HCT116 (cell line): ENCODE measurements at regions not wholly inside any gene's neighbourhood (a gene's known extent, or its start where the extent isn't known, plus 50 kb on each side); places are given as distances from the start of the nearest gene placed in this dataset.

Experiments
- ATAC-seq: fragments of 200-7000 bp; cut with Tn5 transposase; 2 replicates; pipeline ENCODE4 v1.9.1; 2020; ENCODE audit warnings: mild to moderate bottlenecking, moderate library complexity
- BruUV-seq: library from RNA; stranded (reverse); fragments of 400-500 nt; replicated peaks from 2 replicates; lab custom pipeline; 2021; lab: Mats Ljungman, UMichigan
- CTCF ChIA-PET: fragments of 300-600 bp; sonication (Branson Sonifier 250); formaldehyde crosslinking; loops from one replicate; lab custom pipeline; 2021; ENCODE audit warnings: antibody characterized with exemption; lab: Charles Lee
- POLR2A ChIA-PET: fragments of 300-600, 350-600 bp; sonication (Branson Sonifier 250); formaldehyde crosslinking; loops from one replicate; lab custom pipeline; 2021; ENCODE audit warnings: antibody characterized with exemption; lab: Charles Lee
- RAD21 ChIA-PET, 2 experiments: fragments of 300-600 bp; sonication (Branson Sonifier 250); formaldehyde crosslinking; loops; one replicate each; lab custom pipeline; 2023; ENCODE audit warnings: low total read pairs in 2 of 2; ENCODE audit not compliant: uncharacterized antibody in 2 of 2, unreplicated experiment in 2 of 2, low non-redundant PET in 1 of 2; lab: Charles Lee
- DNase-seq: peaks from one replicate; pipeline ENCODE4 v3.0.0-alpha.2; 2010; ENCODE audit warnings: low read depth, low spot score
- H2AFZ ChIP-seq: fragments of 200-600 bp; shearing (Covaris generic), sonication (generic); 2 replicates; pipeline ENCODE4 v1.6.1; 2017; ENCODE audit warnings: low read depth, mixed run types, mixed read lengths, antibody characterized with exemption, low read length; ENCODE audit not compliant: poor library complexity, severe bottlenecking
- H3K27ac ChIP-seq: 2 replicates; pipeline ENCODE4 v1.5.1; 2012; ENCODE audit warnings: low read depth, low read length
- H3K27me3 ChIP-seq: fragments of 200-600 bp; sonication (generic); 2 replicates; pipeline ENCODE4 v1.6.1; 2016; ENCODE audit warnings: mixed run types, low read length, mixed read lengths; ENCODE audit not compliant: insufficient read depth
- H3K36me3 ChIP-seq, 2 experiments: fragments of 200-500 bp in 1 of 2; fragments of 200-600 bp in 1 of 2; sonication (Bioruptor generic) in 1 of 2; sonication (generic) in 1 of 2; 2 replicates each; pipeline versions ENCODE4 v1.5.1 to v1.6.1; 2014 to 2016; ENCODE audit warnings: low read length in 2 of 2, inconsistent platforms in 1 of 2, mixed read lengths in 1 of 2, mixed run types in 1 of 2; ENCODE audit not compliant: insufficient read depth in 2 of 2, control insufficient read depth in 1 of 2
- H3K4me1 ChIP-seq, 2 experiments: fragments of 200-600 bp in 1 of 2; sonication (generic) in 1 of 2; 2 replicates each; pipeline versions ENCODE4 v1.5.1 to v1.6.1; 2012 to 2017; ENCODE audit warnings: low read length in 2 of 2, inconsistent platforms in 1 of 2, mild to moderate bottlenecking in 1 of 2, mixed read lengths in 1 of 2, mixed run types in 1 of 2, moderate library complexity in 1 of 2; ENCODE audit not compliant: insufficient read depth in 2 of 2, control insufficient read depth in 1 of 2
- H3K4me2 ChIP-seq: fragments of 200-600 bp; sonication (generic); 2 replicates; pipeline ENCODE4 v1.6.1; 2017; ENCODE audit warnings: mixed run types, low read length, mixed read lengths
- H3K4me3 ChIP-seq, 2 experiments: fragments of 200-600 bp in 1 of 2; sonication (generic) in 1 of 2; replicated peaks in 1 of 2; 2 replicates each; pipeline ENCODE4 v1.5.1; 2011 to 2016; ENCODE audit warnings: low read length in 2 of 2, control low read depth in 1 of 2, low read depth in 1 of 2, mild to moderate bottlenecking in 1 of 2, mixed read lengths in 1 of 2, mixed run types in 1 of 2
- H3K79me2 ChIP-seq: fragments of 200-600 bp; sonication (generic); 2 replicates; pipeline ENCODE4 v1.6.1; 2017; ENCODE audit warnings: mild to moderate bottlenecking, mixed run types, low read length, moderate library complexity, mixed read lengths; ENCODE audit not compliant: insufficient read depth
- H3K9ac ChIP-seq: fragments of 200-600 bp; sonication (generic); 2 replicates; pipeline ENCODE4 v1.6.1; 2016; ENCODE audit warnings: low read length, mixed read lengths
- H3K9me2 ChIP-seq: fragments of 200-600 bp; sonication (generic), shearing (Covaris generic); 2 replicates; pipeline ENCODE4 v1.6.1; 2017; ENCODE audit warnings: mixed run types, mild to moderate bottlenecking, moderate library complexity; ENCODE audit not compliant: insufficient read depth
- H3K9me3 ChIP-seq, 2 experiments: fragments of 200-500 bp in 1 of 2; fragments of 200-600 bp in 1 of 2; sonication (Bioruptor generic) in 1 of 2; sonication (generic) in 1 of 2; 2 replicates each; pipeline ENCODE4 v1.6.1; 2014 to 2017; ENCODE audit warnings: low read length in 2 of 2, mixed read lengths in 2 of 2, inconsistent platforms in 1 of 2, low read depth in 1 of 2, mild to moderate bottlenecking in 1 of 2, mixed run types in 1 of 2, moderate library complexity in 1 of 2; ENCODE audit not compliant: control insufficient read depth in 1 of 2, insufficient read depth in 1 of 2
- H4K20me1 ChIP-seq: fragments of 200-600 bp; sonication (generic), shearing (Covaris generic); 2 replicates; pipeline ENCODE4 v1.6.1; 2017; ENCODE audit warnings: mixed run types, mild to moderate bottlenecking, moderate library complexity; ENCODE audit not compliant: insufficient read depth
- ATF3 ChIP-seq: IDR thresholded peaks from 2 replicates; pipeline ENCODE4 v1.6.1; 2012
- CBX3 ChIP-seq: IDR thresholded peaks from 2 replicates; pipeline ENCODE4 v1.6.1; 2012; ENCODE audit warnings: low read depth
- CEBPB ChIP-seq: IDR thresholded peaks from 2 replicates; pipeline ENCODE4 v1.6.1; 2012; ENCODE audit warnings: low read depth
- ELF1 ChIP-seq: IDR thresholded peaks from 2 replicates; pipeline ENCODE4 v1.6.1; 2012; ENCODE audit warnings: low read depth, borderline replicate concordance
- EZH2 ChIP-seq: fragments of 200-600 bp; sonication (generic); IDR thresholded peaks from 2 replicates; pipeline ENCODE4 v1.6.1; 2017; ENCODE audit warnings: antibody characterized with exemption, mixed run types
- EZH2phosphoT487 ChIP-seq: fragments of 200-600 bp; IDR thresholded peaks from 2 replicates; pipeline ENCODE4 v1.6.1; 2018; ENCODE audit warnings: antibody characterized with exemption, borderline replicate concordance
- FOSL1 ChIP-seq: IDR thresholded peaks from 2 replicates; pipeline ENCODE4 v1.6.1; 2012; ENCODE audit warnings: low read depth
- JUND ChIP-seq: IDR thresholded peaks from 2 replicates; pipeline ENCODE4 v1.6.1; 2012
- POLR2A ChIP-seq: IDR thresholded peaks from 2 replicates; pipeline ENCODE4 v1.7.0; 2011; ENCODE audit warnings: borderline replicate concordance; ENCODE audit not compliant: insufficient read depth, insufficient read length; ENCODE audit errors: extremely low read depth
- POLR2AphosphoS5 ChIP-seq: IDR thresholded peaks from 2 replicates; pipeline ENCODE4 v1.6.1; 2011; ENCODE audit warnings: mild to moderate bottlenecking, low read depth, low read length, moderate library complexity
- REST ChIP-seq: IDR thresholded peaks from 2 replicates; pipeline ENCODE4 v1.6.1; 2012; ENCODE audit warnings: low read depth
- SIN3A ChIP-seq: IDR thresholded peaks from 2 replicates; pipeline ENCODE4 v1.6.1; 2012; ENCODE audit warnings: low read depth
- SRF ChIP-seq: IDR thresholded peaks from 2 replicates; pipeline ENCODE4 v1.6.1; 2012; ENCODE audit warnings: low read depth
- YY1 ChIP-seq: IDR thresholded peaks from 2 replicates; pipeline ENCODE4 v1.6.1; 2011; ENCODE audit warnings: low read length, low read depth, moderate library complexity, mild to moderate bottlenecking; ENCODE audit not compliant: insufficient replicate concordance; ENCODE audit errors: extremely low read depth
- ZFX ChIP-seq: fragments of 450-650 bp; IDR thresholded peaks from 2 replicates; pipeline ENCODE4 v1.6.1; 2017
- ZNF274 ChIP-seq: fragments of 200-500 bp; sonication (Bioruptor generic); IDR thresholded peaks from 2 replicates; pipeline ENCODE4 v1.6.1; 2014; ENCODE audit warnings: mild to moderate bottlenecking, low read depth, low read length, inconsistent platforms
- intact Hi-C: fragments of 100-400 bp; cut with micrococcal nuclease; formaldehyde crosslinking; loops from 2 replicates; pipeline ENCODE4 v1.10.0; 2022

- H3K79me2 ChIP-seq: no peaks in the 10 kb centered on the region
- no peak overlapping the region for H2AFZ ChIP-seq
- no peak for ATAC-seq
- H3K27ac ChIP-seq: no peak overlapping the region
- intact Hi-C loops: no loop called here
- H3K4me2 ChIP-seq: no peak overlapping the region
- H3K4me1 ChIP-seq: 0 out of 4 replicates have a peak, but pooled peaks cover 0 to 4% of the 10 kb centered on the region in 2 experiments
- no peak overlapping the region for H3K9ac ChIP-seq
- TF ChIP-seq YY1 (no peak), CEBPB (no peak), CBX3 (no peak), EZH2 (no peak), SIN3A (no peak), ELF1 (no peak), POLR2AphosphoS5 (no peak), ZFX (no peak), JUND (no peak), FOSL1 (no peak), ZNF274 (no peak), SRF (no peak), ATF3 (no peak), POLR2A (no peak), EZH2phosphoT487 (no peak), REST (no peak)
- TF ChIP-seq, all 23 proteins: peak for 0
- H3K27me3 ChIP-seq: no peaks in the 10 kb centered on the region
- no peak overlapping the region for H3K4me3 ChIP-seq
- no peaks in the 10 kb centered on the region for H3K9me2 ChIP-seq
- POLR2A ChIA-PET: no interaction called here
- H4K20me1 ChIP-seq: no peaks in the 10 kb centered on the region
- RAD21 ChIA-PET: no interaction called here
- H3K9me3 ChIP-seq: no peaks in the 10 kb centered on the region
- CTCF ChIA-PET: no interaction called here
- H3K36me3 ChIP-seq: no peaks in the 10 kb centered on the region
- BruUV-seq: no TSS peak
- DNase-seq: no peak
Measured at GRCh38 chr13:40386586-40386985, 279.9 kb downstream of the FOXO1 start.
